GM12801 (cell line): ENCODE measurements at regions not wholly inside any gene's neighbourhood (a gene's known extent, or its start where the extent isn't known, plus 50 kb on each side); places are given as distances from the start of the nearest gene placed in this dataset.

Experiments
- TF ChIP-seq, protein P1 (sequence below): IDR thresholded peaks from one replicate; pipeline ENCODE4 v1.5.1; 2011; ENCODE audit warnings: control low read depth; ENCODE audit not compliant: insufficient read length; ENCODE audit errors: extremely low read depth

GRCh38 chr7:142681314-142682092, 67.8 kb upstream of the PRSS1 start:
- TF ChIP-seq, protein P1, sequence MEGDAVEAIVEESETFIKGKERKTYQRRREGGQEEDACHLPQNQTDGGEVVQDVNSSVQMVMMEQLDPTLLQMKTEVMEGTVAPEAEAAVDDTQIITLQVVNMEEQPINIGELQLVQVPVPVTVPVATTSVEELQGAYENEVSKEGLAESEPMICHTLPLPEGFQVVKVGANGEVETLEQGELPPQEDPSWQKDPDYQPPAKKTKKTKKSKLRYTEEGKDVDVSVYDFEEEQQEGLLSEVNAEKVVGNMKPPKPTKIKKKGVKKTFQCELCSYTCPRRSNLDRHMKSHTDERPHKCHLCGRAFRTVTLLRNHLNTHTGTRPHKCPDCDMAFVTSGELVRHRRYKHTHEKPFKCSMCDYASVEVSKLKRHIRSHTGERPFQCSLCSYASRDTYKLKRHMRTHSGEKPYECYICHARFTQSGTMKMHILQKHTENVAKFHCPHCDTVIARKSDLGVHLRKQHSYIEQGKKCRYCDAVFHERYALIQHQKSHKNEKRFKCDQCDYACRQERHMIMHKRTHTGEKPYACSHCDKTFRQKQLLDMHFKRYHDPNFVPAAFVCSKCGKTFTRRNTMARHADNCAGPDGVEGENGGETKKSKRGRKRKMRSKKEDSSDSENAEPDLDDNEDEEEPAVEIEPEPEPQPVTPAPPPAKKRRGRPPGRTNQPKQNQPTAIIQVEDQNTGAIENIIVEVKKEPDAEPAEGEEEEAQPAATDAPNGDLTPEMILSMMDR, result no peak

GRCh38 chr7:142671506-142671905, 77.8 kb upstream of the PRSS1 start:
- TF ChIP-seq, protein P1, result no peak

GRCh38 chr7:142670511-142670910, 78.8 kb upstream of the PRSS1 start:
- TF ChIP-seq, protein P1, result no peak

GRCh38 chr7:142669074-142669654, 80.1 kb upstream of the PRSS1 start:
- TF ChIP-seq, protein P1, result no peak

DNA sequence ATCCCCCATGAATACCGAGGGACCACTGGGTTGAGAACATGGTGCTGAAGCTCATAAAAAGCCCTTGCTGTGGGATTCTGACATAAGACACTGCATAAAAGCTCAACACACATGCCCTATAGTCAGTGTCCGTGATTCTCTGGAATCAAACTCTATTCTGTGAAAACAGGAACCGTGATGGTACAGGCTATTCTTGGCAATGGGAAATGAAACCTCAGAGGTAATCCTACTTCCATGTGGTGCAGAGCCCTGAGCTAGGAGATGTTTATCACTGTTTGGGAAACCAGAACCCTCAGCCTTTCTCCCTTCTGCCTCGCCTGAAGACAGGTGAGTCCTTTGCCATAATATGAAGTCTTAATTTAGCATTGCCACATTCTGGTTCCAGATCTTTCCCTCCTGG, 80.8 kb upstream of the PRSS1 start:
- TF ChIP-seq, protein P1, result no peak

GRCh38 chr7:142657376-142657775, 91.9 kb upstream of the PRSS1 start:
- TF ChIP-seq, protein P1, result no peak

DNA sequence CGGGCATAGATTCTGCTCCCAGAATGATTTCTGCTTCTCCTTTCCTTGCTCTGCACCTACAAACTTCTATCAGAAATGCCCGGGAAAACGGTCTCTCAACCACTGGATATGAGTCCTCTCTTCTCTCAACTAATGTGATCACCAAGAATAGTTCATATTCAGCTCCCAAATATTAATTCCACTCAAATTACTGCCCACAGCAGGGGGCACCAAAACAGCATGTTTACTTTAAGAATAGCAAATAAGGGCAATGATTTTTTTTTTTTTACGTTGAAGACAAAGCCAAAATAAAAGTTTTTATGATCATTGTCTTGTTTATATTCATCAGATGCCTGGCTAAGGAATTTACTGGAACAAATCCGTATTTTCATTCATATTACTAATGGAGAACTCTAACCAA, 94.9 kb upstream of the PRSS1 start:
- TF ChIP-seq, protein P1, result no peak
